ENCODE measurements at regions not wholly inside any gene's neighbourhood (a gene's known extent, or its start where the extent isn't known, plus 50 kb on each side); places are given as distances from the start of the nearest gene placed in this dataset.
"Not testable (repeated sequence)": the region's sequence is repeated elsewhere in the genome, so short reads cannot be mapped to it uniquely, and the experiment has no call there.

DNA sequence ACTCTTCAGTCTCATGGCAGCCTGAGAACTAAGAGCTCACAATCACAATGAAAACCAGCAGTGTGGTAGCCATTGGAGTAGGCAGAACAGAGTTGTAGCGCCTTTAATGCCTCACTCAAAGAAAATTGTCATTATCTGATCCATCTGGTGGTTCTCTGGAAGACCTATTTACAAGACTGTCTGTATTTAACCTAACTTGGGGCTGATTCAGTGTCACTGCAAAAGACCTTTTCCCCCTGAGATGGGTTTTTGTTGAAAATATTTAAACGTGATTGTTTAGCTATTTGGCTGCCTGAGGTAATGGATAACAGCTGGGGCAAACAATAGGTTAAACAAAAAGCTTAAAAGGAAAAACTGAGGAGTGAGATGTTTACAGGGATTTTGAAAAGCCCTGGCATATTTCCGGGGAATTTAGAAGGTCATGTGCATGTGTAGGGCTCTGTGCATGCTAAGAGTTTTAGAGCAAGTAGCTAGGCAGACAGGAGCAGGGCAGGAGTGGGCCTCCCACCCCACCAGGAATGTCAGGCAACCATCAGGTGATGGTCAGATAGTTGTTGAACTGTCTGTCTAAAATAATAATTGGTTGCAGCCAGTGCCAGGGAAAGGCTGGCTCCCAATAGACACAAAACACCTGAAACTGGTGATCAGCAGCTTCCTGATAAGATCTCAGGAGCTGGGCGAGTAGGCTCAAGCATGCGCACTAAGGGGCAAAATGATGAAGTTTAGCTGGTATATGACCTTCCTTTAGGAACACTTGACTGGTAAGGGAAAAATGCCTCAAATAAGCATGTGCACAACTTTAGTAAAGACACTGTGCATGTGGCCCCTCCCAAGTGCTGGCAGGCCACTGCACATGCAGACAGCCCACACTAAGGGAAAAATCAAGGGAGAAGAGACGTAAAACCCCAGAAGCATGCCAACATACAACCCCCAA is 70.8 kb upstream of the AKIRIN2 start:
- DNase-seq (ENCODE audit: low read depth in 4 of 4, low spot score in 3 of 4) = no peak

DNA sequence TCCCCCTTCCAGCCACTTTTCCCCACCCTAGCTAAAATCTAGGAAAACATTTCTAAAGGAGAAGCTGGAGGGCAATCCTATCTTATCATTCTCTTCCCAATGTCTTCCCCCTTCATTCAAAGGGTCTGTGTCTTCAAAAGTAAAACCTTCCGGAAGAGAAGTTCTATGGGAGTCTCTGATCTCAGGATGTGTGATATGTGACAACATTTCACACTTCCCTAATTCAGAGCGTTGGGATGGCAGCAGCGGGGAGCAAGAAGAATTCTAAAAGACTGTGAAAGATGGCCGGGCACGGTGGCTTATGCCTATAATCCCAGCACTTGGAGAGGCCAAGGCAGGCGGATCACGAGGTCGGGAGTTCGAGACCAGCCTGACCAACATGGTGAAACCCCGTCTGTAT is 65.4 kb upstream of the AKIRIN2 start:
- no peak for DNase-seq (ENCODE audit: low read depth in 4 of 4, low spot score in 3 of 4)

GRCh38 chr6:87766211-87766610 is 64.2 kb upstream of the AKIRIN2 start:
- DNase-seq (ENCODE audit: low read depth in 4 of 4, low spot score in 3 of 4) = no peak

DNA sequence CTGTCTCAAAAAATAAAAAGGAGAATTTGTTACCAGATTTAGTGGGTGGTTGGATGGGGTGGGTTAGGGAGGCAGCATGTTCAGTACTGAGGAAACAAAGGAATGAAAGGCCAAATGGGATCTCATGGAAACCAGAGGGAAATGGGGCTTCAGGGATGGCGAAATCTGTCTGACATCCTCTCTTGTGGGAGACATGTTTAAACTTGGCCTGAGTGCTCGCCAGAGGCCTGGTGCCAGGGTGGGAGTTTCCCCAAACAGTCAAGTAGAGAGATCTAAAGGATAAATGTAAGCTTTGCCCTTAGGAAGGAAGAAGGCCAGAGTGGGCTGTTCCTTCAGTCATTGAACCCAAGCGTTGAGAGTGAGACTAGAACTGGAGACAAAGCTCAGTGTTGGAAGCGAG is 61.9 kb upstream of the AKIRIN2 start:
- DNase-seq (ENCODE audit: low read depth in 4 of 4, low spot score in 3 of 4) = no peak

DNA sequence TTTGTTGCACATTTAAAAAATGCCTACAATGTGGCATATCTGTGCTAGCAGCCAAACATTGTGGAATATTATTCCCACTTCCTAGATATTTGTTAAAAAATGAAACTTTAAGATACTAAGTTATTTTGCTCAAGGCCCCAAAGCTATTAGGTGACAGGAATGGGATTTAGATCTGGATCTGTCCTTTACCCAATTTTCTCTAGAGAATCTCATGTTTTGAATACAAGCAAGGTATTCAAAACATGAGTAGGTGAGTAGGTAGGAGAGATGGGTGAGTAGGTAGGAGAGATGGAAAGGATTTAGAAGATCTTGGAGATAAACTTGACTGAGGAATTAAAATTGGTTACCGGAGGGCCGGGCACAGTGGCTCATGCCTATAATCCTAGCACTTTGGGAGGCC is 61.2 kb upstream of the AKIRIN2 start:
- no peak for DNase-seq (ENCODE audit: low read depth in 4 of 4, low spot score in 3 of 4)

- no peak for DNase-seq (ENCODE audit: low read depth in 4 of 4, low spot score in 3 of 4)
Measured at GRCh38 chr6:87762116-87762515, 60.1 kb upstream of the AKIRIN2 start.

DNA sequence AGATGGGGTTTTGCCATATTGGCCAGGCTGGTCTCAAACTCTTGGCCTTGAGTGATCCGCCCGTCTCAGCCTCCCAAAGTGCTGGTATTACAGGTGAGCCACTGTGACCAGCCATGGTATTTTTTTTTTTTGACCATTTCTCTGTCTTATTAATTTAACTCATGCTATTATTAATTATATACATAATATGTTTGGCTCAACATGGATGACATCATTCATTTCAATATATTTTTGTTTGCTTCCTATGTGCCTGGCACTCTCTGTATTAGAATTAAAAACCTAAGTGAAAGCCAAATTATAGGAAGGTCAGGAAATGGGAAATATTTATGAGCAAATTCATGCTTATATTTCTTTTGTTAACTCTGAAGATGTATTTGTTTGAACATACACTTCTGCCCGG is 55.8 kb upstream of the AKIRIN2 start:
- DNase-seq (ENCODE audit: low read depth in 4 of 4, low spot score in 3 of 4) = no peak

GRCh38 chr6:87756858-87757257 is 54.8 kb upstream of the AKIRIN2 start:
- no peak for DNase-seq (ENCODE audit: low read depth in 4 of 4, low spot score in 3 of 4)

GRCh38 chr6:87755708-87756671 is 54.0 kb upstream of the AKIRIN2 start:
- DNase-seq (ENCODE audit: low read depth in 4 of 4, low spot score in 3 of 4) = no peak

DNA sequence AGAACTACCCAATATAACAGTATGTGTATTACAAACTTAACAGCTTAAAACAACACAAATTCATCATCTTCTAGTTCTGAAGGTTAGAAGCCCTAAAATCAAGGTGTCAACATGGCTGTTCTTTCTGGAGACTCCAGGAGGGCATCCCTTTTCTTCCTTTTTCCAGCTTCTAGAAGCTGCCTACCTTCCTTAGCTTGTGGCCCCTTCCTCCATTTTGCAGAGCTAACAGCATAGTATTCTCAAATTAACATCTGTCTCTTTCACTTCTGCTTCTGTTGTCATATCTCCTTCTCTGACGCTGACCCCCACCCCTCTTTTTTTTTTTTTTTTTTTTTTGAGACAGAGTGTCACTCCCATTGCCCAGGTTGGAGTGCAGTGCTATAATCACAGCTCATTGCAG is 52.8 kb upstream of the AKIRIN2 start:
- DNase-seq (ENCODE audit: low read depth in 4 of 4, low spot score in 3 of 4) = no peak

DNA sequence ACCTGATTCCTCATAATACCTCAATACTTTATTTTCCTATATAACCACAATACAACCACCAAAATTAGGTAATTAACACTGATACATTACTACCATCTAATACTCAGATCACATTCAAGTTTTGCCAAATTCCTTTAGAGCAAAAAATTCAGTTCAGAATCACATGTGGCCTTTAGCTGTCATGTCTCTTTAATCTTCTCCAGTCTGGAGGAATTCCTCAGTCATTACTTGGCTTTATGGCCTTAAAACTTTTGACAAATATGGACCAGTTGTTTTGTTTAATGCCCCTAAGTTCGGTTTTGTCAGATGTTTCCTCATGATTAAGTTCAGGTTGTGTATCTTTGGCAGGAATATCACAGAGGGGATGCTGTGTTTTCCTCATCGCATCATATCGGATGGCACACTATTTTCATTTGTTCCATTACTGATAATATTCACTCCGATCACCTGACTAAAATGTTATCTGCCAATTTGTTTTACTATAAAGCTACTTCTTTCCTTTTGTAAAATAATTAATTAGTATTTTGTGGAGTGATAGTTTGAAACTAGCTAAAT is 51.2 kb upstream of the AKIRIN2 start:
- no peak for DNase-seq (ENCODE audit: low read depth in 4 of 4, low spot score in 3 of 4)

GRCh38 chr6:87752503-87752902 is 50.5 kb upstream of the AKIRIN2 start:
- not testable (repeated sequence) for DNase-seq (ENCODE audit: low read depth in 4 of 4, low spot score in 3 of 4)

Measured in right renal pelvis (tissue), 4 donors.